Epithelial cell of esophagus (primary cell): ENCODE measurements at regions not wholly inside any gene's neighbourhood (a gene's known extent, or its start where the extent isn't known, plus 50 kb on each side); places are given as distances from the start of the nearest gene placed in this dataset.

Source experiments
- DNase-seq: peaks from one replicate; pipeline ENCODE4 v3.0.0; 2010; ENCODE audit warnings: low read depth
- H3K4me3 ChIP-seq: 2 replicates; pipeline ENCODE4 v1.5.1; 2011; ENCODE audit warnings: mild to moderate bottlenecking, low read length, control low read depth
- CTCF ChIP-seq: IDR thresholded peaks from 2 replicates; pipeline ENCODE4 v1.5.1; 2011; ENCODE audit warnings: low read depth, mild to moderate bottlenecking, low read length, control low read depth, inconsistent platforms; ENCODE audit not compliant: insufficient read depth; ENCODE audit errors: missing control alignments

GRCh38 chr18:33517950-33518349 lies 60.1 kb upstream of the ASXL3 start:
- no peak for TF ChIP-seq CTCF
- H3K4me3 ChIP-seq: no peak overlapping the region
- no peak for DNase-seq

DNA sequence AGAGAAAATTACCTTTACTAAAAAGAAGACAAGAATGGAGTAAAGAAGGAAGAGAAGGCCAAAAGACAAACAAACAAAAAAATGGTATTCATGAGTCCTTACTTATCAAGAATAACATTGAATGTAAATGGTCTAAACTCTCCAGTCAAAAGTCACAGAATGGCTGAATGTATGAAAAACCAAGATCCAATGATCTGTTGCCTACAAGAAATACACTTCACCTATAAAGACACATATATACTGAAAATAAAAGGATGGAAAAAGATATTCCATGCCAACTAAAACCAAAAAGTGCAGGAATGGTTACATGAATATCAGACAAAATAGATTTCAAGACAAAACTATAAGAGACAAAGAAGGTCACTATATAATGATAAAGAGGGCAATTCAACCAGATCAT lies 65.0 kb upstream of the ASXL3 start:
- no peak for TF ChIP-seq CTCF
- no peak overlapping the region for H3K4me3 ChIP-seq
- DNase-seq: no peak

GRCh38 chr18:33507019-33507418 lies 66.5 kb upstream of the CCDC178 start:
- H3K4me3 ChIP-seq: no peak overlapping the region
- DNase-seq: no peak
- TF ChIP-seq CTCF: no peak

- DNase-seq: no peak
- no peak for TF ChIP-seq CTCF
- H3K4me3 ChIP-seq: no peak overlapping the region
These were observed 65.3 kb upstream of the CCDC178 start for GRCh38 chr18:33505798-33506197.

- TF ChIP-seq CTCF: no peak
- DNase-seq: no peak
- no peak overlapping the region for H3K4me3 ChIP-seq
These were observed 64.8 kb upstream of the CCDC178 start for GRCh38 chr18:33505297-33505696.

DNA sequence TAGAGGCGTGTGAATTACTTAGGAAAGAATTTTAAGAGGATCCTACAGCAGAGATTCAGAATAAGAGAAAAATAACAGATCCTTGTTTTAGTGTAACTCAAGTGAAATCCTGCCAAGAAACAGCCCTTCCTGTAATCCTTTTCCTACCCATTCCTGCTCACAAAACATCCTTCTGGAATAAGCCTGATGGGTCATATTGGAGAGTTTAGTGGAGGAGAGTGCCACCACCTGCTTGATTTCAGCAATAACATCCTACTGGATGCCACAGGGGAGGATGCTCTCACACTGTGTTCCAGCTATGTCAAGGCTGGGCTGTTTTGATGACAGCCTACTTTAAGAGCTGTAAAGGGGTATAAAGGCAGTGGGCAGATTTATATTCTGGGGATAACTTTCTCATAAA lies 54.8 kb upstream of the CCDC178 start:
- DNase-seq: peak; percentile 56
- TF ChIP-seq CTCF: peak; percentile 67

More for the DNA sequence above, 54.8 kb upstream of the CCDC178 start:
- H3K4me3 ChIP-seq: no peak overlapping the region
